Hepatic stellate cell (primary cell): ENCODE measurements at regions not wholly inside any gene's neighbourhood (a gene's known extent, or its start where the extent isn't known, plus 50 kb on each side); places are given as distances from the start of the nearest gene placed in this dataset.
A peak's percentile ranks its signal among the peaks of the same experiment; 100 is the strongest.

ENCODE experiments used
- DNase-seq: peaks from one replicate; pipeline ENCODE4 v3.0.0; 2011; ENCODE audit warnings: low spot score

- no peak for DNase-seq
These were observed 148.6 kb upstream of the STT3B start for GRCh38 chr3:31384117-31384516.

- no peak for DNase-seq
These were observed 142.8 kb upstream of the STT3B start for GRCh38 chr3:31389939-31390338.

- DNase-seq = no peak
These were observed 142.3 kb upstream of the STT3B start for GRCh38 chr3:31390466-31390865.

GRCh38 chr3:31391150-31391549, 141.6 kb upstream of the STT3B start:
- no peak for DNase-seq

GRCh38 chr3:31392568-31392967, 140.2 kb upstream of the STT3B start:
- DNase-seq = no peak

GRCh38 chr3:31399271-31399670, 133.5 kb upstream of the STT3B start:
- no peak for DNase-seq

- DNase-seq = no peak
These were observed 130.6 kb upstream of the STT3B start for GRCh38 chr3:31402117-31402516.

- DNase-seq = no peak
These were observed 129.5 kb upstream of the STT3B start for GRCh38 chr3:31403197-31403596.

GRCh38 chr3:31404871-31405270, 127.9 kb upstream of the STT3B start:
- no peak for DNase-seq

GRCh38 chr3:31405515-31405914, 127.2 kb upstream of the STT3B start:
- no peak for DNase-seq

GRCh38 chr3:31406896-31407295, 125.8 kb upstream of the STT3B start:
- DNase-seq = no peak

GRCh38 chr3:31407665-31408064, 125.1 kb upstream of the STT3B start:
- DNase-seq = no peak

- DNase-seq = no peak
These were observed 124.0 kb upstream of the STT3B start for GRCh38 chr3:31408720-31409119.

- DNase-seq = no peak
These were observed 123.3 kb upstream of the STT3B start for GRCh38 chr3:31409389-31409788.

GRCh38 chr3:31409866-31410265, 122.9 kb upstream of the STT3B start:
- no peak for DNase-seq

- DNase-seq = no peak
These were observed 122.3 kb upstream of the STT3B start for GRCh38 chr3:31410411-31410810.

- DNase-seq = peak; percentile 5
These were observed 119.9 kb upstream of the STT3B start for GRCh38 chr3:31412832-31413231.

GRCh38 chr3:31413515-31413914, 119.2 kb upstream of the STT3B start:
- DNase-seq = no peak

GRCh38 chr3:31416980-31417379, 115.7 kb upstream of the STT3B start:
- no peak for DNase-seq

- DNase-seq = no peak
These were observed 115.2 kb upstream of the STT3B start for GRCh38 chr3:31417486-31417885.

- DNase-seq = no peak
These were observed 112.4 kb upstream of the STT3B start for GRCh38 chr3:31420311-31420710.

GRCh38 chr3:31421314-31422048, 111.2 kb upstream of the STT3B start:
- DNase-seq = no peak

- DNase-seq = no peak
These were observed 110.5 kb upstream of the STT3B start for GRCh38 chr3:31422237-31422636.

- DNase-seq = no peak
These were observed 109.2 kb upstream of the STT3B start for GRCh38 chr3:31423482-31423881.
